ENCODE measurements at regions not wholly inside any gene's neighbourhood (a gene's known extent, or its start where the extent isn't known, plus 50 kb on each side); places are given as distances from the start of the nearest gene placed in this dataset.

DNA sequence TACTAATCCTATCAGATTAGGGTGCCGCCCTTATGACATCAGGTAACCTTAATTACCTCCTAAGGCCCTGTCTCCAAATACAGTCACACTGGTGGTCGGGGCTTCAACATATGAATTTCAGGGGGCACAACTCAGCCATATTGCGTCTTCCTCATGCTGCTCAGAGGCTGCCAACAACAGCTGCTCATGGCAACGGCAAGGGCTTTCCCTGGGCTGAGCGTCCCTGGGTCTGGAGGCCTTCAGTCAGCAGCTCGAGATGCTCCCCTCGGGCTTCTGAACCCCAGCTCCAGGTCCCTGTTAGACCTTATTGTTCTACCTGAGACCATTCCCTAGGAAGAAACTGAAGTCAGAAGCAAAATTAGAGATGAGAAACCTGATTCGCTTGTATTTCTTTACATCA, 157.2 kb downstream of the TMEM132E start:
- no peak for DNase-seq

DNA sequence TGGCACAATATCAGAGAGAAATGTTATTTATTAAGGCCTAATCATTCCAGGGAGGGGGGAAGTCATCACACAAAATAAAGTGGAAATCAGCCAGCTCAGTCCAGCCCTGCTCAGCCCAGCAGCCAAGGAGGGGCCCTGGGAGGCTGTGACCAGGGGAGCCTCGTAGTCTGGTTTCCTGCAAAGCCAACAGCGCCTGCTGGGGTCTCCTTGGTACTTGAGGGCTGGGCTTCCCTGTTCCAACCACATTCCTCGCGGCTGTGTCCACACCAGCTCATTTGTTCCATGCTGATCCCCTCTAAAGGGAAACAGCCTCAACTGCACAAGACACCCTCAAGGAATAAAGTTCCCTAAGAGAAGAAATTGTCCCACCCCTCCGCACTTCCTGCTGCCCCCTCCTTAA, 154.0 kb downstream of the TMEM132E start:
- DNase-seq = no peak

DNA sequence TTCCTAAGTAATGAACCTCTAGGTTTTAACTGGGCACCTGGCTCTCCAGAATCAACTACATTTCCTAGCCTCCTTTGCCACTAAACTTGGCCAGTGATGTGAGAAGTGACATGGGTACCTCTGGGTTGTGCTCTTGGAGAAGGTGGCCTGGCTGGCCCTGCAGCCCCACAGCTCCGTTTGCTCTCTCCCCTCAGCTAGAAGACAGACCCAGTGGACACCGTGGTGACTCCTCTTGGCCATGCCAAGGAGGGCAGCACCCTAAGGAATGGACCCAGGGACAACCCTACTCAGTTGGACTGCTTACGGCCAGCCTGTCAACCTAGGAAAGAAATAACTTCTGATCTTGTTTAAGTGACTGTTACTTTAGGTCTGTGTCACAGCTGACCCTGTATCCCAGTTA, 151.4 kb downstream of the TMEM132E start:
- DNase-seq = no peak

DNA sequence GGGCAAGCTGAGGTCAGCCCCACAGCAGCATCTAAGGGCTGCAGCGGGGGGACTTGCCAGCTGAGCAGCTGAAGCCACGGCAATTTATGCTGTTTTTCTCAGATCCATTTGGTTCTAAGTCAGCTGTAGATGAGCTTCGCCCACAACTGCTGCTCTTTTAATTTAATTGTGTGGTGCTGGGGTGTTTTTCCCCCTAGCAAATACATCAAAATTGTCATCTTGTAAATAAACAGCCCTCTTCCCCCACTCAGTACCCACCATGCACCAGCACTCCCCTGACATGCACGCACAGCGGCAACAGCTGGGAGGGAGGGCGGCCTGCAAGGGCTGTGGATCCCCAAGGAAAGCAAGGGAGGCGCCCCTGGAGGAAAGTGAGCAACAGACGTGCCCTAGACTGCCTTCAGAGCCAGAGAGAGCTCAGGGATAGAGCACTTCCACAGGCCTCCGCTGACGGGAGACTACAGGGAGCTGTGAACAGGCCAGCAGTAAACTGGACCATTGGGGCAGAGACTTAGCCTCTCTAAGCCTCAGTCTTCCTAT, 149.5 kb downstream of the TMEM132E start:
- no peak for DNase-seq

DNA sequence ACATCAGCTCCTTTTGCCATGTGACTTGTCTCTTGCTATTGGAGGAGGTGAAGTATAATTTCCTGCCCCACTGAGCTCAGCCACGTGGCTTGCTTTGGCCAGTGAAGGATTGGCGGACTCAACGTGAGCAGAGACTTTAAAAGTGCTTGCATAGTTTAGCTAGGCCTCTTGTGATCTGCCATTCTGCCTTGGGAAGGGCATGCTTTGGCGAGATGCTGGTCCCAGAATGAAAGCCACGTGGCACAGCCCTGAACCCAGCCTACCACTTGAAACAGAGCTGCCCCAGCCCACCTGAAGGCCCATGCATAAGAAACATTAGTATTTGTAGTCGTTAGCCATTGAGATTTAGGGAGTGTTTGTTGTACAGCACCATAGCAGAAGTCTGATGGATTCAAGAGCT, 148.2 kb downstream of the TMEM132E start:
- DNase-seq = no peak

DNA sequence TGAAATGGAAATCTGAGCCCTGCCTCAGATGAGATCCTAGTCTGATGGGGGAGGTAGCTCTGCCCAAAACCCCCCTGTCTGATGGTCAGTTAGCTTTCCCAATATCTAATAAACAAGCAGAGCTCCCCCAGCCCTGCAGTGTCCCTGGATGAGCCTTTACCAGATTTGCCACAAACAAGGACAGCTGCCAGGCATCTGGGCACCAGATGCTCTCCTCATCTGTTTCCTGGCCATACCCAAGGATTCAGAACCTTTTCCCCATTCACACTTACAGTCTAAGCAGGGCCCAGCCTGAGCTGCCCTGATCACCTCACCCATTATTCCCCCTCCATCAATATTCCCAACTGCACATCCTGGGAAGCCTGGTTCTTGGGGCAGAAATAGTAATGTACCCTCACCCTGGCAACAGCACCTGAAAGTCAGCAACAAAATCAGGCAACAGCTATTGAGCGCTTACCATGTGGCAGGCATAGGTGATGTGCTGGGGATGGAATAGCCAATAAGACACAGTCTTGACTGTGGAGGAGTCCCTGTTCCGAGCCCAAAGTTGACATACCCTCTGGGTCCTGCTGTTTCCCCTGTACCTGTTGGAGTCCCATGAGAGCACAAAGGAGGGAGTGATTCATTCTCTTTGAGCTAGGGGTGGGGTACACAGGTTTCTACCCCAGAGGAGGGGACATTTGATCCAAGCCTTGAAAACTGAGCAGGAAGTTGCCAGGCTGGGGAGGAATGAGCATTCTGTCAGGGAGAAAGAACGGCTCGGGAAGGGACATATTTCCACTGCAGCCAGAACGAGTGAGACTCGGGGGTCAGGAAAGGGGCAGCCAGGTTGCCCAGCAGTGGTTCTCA, 147.4 kb downstream of the TMEM132E start:
- no peak for DNase-seq

DNA sequence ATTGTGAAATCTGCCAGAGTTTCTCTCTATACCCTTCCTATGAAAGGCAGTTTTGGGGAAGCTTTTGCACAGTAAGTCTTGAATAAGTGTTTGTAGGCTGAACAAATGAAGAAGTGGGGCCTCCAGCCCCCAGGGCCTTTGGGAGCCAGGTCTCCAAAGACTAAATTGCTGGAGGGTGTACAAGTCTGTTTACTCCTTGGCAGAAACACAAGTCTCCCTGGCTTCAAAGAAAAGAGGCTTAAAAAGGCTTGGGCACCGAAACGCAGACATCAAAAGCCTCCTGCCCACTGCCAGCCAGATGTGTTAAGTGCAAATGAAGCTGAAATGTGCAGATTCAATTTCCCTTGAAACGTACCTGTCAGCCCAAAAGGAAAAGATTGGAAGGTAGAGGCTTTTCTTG, 146.3 kb downstream of the TMEM132E start:
- no peak for DNase-seq

DNA sequence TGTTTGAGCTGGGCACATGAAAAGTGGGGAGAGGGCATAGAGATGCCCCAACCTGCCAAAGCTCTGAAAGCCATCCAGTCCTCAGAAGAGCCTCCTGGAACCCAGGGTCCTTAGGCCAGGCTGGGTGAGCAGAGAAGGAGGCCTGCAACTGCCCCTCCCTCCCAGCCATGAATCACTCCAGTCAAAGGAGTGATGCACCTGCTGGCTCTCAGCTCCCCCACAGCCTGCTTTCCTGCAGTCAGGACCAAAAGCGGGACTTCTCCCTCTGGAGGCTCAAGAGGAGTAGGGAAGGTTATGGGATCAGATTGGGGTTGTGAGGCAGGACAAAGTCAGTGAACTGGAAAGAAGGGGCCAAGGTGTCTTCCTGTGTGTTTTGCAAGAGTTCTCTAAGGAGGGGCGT, 145.6 kb downstream of the TMEM132E start:
- no peak for DNase-seq

DNA sequence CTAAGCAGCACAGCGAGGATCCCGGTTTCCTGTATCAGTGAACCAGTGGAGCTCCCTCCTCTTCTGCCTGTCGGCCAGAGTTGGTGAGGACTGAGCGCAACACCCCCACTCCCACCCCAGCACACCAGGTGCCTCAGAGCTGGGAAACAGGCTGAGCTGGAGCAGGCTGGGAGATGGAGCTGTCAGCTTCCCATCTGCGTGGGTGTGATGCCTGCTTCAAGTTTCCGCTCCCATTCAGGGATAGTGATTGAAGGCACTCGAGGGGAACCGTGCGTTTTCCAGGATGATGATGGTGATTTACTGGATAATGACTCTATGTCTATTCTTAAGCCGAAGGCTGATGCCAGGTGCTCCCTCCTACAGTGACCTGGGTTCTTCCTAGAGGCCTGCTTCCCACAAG, 144.5 kb downstream of the TMEM132E start:
- no peak for DNase-seq

DNA sequence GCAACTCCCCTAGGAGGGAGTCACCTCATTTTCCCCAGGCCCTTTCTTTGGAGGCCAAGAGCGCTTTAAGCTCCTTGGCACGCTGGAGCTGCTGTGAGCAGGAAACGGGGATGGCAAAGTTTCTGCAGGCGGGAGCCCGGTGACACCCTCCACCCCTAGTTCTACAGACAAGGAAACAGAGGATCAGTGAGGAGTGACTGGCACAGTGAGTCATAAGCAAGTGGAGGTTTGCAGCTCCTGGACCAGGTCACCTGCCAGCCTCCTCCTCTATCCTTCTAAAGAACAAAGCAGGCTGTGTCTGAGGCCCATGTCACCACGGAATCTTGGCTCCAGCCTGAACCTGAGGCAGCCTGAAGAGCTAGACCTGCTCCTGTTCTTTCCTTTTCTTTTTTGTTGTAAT, 141.9 kb downstream of the TMEM132E start:
- no peak for DNase-seq

DNA sequence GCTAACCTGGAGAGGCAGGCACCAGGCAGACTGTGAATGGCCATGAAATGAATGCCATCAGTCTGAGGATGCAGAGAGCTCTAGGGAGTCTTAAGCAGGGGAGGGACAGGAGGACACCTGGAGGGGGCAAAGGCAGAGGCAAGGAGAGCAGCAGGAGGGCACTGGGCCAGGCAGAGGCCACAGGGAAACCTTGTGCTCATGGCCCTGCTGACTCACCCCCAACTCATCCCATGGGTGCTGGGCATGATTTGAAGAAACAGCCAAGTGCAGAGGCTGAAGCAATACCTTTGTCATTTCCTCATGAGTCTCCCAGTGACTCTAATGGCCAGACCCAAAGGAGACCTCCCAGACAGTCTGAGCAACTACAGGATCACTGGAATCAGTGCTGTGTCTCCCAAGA, 141.4 kb downstream of the TMEM132E start:
- no peak for DNase-seq

DNA sequence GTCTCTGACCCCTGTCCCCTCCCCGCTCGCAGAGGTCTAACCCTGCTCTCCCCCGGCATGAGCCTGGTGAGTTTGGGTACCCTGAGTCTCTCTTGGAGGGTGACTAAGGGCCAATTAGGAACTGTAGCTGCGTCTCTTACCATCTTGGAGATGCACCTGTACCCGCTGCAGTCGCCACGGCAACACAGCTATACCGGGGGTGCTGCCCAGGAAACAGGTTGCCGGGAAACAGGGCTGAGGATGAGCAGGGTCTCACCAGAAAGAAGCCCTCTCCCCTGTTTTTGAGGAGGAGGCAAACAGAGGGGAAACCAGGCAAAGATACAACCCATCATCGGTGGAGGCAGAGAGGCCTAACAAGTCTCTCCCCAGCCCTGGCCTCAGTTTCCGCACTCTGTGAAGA, 140.2 kb downstream of the TMEM132E start:
- no peak for DNase-seq

DNA sequence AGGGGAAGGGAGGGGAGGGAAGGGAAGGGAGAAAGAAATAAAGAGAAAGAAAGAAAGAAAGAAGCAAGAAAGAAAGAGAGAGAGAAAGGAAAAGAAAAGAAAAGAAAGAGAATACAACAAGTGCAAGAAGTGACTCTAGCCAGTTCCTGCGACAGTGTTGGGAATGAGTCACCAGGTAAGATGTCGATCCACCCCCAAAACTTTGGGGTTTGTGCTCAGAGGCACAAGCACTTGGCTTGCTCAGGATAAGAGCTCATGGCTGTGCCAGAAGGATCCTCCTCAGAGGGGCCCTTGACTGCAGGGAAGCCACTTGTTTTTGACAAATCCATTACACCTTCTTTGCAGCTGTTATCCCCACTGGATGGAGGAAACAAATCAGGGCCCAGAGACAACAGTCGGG, 137.7 kb downstream of the TMEM132E start:
- no peak for DNase-seq

DNA sequence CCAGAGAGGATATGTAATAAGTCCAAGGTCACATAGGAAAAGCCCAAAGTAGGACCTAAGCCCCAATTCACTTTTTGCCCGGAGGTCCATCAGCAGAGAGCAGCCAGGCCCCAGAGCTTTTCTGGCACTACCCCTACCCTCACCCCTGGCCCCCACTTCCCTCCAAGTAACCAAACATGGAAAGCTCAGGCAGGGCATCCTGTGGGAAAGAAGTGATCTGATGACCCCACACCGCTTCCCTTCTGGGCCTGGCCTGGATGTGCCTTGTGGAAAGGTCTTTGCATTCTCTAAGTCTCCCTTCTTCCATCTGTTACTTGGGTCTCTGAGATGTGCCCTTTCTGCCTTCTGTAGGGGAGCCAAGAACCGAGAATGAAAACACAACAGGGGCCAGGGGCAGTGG, 136.9 kb downstream of the TMEM132E start:
- no peak for DNase-seq

DNA sequence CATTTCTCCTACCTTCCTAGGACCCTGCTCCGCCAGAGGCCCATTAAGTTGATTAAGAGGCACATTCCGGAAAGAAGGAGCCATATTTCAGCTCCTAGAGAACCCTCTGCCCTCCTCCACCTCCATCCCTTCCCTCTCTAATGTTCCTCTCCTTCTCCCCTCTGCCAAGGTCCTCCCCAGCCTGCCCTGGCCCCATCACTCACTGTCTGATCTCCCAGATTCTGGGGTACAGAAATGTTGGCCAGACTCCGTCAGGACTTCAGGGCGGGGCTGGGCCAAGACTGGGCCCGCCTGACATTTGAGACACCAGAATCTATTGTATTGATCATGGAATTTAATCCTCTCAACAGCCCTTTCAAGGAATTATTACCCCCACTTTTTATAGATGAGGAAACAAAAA, 136.1 kb downstream of the TMEM132E start:
- DNase-seq = no peak

DNA sequence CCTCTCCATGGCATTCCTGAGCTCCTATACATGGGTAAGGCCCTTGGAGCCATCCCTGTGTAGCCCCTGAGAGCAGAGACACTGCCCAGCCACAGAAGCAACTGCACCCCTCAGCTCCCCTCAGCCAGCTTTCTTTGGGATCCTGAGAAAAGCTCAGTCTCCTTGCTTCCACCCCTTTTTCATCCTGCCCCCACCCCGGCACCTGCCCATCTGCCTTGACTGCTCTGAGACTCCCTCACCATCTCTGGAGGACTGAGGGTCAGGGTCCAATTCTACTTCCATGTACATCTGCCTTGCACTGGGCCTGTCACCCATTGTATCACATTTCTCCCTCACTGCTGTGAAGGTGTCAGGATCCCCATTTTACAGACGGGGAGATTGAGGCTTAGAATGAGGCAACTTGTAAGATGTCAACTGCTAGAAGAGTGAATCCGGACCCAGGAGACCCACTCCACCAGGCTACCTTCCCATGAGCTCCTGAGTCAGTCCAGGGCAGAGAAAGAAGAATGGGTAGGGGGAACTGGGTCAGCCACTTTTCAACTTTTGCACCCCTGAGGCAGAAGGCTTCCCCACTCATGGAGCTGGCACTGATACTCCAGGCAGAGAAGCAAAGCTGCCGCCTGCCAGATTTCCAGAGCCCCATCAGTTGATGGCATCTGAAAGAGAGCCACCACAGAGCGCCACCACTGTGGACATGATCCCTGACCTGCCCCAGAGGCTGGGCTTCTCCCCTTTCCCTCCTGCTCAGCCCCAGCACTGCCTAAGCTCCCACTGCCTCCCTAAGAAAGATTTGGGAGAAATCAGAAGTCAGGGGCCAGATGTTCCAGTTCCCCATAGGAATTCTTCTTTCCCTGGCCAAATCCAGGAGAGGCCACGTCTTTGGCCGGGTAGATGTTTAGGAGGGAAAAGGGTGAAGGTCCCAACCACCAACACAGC, 135.4 kb downstream of the TMEM132E start:
- DNase-seq = no peak

DNA sequence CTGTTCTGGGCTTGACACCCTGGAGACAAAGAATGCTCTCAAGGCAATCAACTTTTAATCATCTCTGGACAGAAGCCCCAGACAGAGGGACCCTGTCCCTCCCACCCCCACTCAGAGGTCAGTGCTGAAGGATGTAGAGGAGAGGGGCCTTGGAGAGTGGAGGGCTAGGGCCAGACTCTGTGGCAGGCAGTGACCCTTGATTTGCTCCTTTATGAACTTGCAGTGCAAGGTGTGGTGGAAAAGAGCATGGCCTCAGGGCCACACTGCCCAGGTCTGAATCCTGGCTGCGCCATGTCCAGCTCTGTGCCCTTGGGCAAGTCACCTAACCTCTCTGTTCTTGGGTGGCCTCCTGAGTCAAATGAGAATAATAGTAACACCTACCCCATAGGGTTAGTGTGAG, 134.3 kb downstream of the TMEM132E start:
- no peak for DNase-seq

DNA sequence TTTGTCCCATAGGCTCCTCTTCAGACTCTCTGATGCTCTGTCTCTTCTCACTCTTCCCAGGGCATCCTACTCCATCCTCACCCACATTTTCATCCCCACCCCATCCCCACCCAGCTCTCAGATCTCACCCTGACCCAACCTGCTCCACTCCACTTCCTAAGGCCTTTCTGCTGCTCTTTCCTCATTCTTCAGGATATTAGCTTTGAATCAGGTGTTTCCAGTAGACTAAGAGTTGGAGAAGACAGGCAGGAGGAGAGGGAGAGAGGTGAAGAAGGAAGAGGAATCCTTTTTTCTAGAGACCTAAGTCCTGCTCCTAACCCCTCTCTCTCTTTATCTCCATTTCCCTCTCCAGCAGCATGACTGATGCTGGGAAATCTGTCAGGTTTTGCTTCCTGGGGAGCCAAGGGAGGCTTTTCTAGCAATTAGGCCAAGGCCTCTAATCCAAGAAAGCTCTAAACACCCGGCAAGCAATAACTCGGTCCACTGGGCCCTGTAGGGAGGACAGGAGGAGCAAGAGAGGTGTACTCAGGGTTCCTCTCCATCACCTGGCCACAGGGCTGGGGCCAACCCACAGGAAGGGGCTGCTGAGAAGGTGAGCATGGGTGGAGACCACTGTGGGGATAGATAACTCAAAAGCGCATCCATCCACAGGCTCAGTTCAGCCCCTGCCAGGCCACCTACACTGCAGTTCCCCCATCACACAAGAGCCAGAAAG, 133.3 kb downstream of the TMEM132E start:
- DNase-seq = no peak

DNA sequence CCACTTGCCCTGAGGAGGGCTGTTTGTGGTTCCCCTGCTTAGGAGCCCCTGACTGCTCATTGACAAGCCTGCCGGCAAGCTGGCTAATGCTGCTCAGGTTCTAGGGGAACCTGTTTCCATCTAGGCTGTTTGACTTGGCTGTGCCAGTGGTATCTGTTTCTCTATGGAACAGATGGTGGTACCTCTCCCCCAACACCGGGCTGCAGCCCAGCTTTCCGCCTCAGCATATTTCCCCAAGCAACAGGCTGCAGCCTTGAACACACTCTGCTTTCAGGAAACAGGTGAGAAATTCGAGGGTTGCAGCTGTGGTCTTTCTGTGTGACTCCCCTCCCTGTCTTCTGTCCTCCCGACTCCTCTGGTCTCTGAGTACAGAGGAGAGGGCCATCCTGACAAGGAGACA, 132.3 kb downstream of the TMEM132E start:
- DNase-seq = no peak

DNA sequence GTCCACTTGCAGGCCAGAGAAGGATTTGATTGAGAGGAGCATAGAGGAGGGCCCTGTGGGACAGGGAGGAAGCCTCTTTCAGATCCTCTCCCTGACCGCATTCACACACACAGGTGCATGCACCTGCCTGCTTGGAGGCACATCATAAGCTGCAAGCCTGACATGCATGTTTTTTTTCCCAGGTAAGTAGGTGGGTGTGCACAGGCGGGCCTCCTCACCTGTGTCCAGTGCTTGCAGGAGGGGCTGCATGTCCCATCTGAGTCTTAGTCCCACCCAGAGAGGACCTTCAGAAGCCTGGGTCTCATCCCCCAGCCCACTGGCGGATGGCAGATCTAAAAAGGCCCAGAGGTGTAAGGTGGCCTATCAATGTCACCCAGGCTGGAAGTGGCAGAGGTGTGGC, 130.8 kb downstream of the TMEM132E start:
- no peak for DNase-seq

DNA sequence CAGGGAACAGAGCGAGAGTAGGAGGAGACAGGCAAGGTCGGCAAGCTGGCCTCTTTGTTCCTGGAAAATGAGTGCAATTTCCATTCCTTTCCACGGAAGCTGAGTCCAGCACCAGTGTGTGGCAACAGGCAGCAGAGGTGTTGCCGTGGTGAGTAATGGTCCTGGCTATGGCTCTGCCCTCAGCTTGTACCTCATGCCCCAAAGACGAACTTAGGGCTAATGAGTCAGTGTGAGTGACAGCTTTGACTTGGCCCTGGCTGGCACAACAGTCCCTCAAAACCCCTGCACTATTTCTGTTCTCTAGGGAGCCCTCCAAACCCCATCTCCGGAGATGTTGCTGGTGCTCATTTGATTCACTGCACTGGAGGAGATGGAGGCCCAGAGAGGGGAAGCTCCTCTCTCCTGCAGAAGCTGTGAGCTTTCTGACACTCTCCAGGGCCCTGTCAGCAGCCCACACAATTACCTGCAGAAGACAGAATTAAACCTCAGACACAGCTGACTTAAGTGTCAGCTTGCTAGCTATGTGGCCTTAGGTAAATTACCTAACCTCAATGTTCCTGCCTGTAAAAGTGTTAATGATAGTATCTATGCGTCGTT, 129.9 kb downstream of the TMEM132E start:
- no peak for DNase-seq

DNA sequence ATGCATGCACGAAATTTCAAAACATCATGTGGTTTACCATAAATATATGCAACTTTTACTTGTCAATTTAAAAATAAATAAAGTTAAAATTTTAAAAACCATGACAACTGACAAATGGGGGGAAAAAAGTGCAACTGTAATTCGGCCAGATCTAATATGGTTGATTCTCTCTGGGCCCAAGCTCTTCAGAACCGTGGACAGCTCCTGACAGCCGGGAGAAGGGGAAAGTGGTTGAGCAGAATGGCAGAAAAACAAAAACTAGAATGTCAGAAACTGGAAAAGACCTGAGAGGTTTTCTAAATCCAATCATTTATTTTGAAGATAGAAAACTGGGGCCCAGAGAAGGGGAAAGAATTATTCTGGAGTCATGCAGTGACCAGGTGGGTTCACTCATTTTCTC, 126.6 kb downstream of the TMEM132E start:
- no peak for DNase-seq
